ENCODE measurements at regions not wholly inside any gene's neighbourhood (a gene's known extent, or its start where the extent isn't known, plus 50 kb on each side); places are given as distances from the start of the nearest gene placed in this dataset.
"Not testable (repeated sequence)": the region's sequence is repeated elsewhere in the genome, so short reads cannot be mapped to it uniquely, and the experiment has no call there.

DNA sequence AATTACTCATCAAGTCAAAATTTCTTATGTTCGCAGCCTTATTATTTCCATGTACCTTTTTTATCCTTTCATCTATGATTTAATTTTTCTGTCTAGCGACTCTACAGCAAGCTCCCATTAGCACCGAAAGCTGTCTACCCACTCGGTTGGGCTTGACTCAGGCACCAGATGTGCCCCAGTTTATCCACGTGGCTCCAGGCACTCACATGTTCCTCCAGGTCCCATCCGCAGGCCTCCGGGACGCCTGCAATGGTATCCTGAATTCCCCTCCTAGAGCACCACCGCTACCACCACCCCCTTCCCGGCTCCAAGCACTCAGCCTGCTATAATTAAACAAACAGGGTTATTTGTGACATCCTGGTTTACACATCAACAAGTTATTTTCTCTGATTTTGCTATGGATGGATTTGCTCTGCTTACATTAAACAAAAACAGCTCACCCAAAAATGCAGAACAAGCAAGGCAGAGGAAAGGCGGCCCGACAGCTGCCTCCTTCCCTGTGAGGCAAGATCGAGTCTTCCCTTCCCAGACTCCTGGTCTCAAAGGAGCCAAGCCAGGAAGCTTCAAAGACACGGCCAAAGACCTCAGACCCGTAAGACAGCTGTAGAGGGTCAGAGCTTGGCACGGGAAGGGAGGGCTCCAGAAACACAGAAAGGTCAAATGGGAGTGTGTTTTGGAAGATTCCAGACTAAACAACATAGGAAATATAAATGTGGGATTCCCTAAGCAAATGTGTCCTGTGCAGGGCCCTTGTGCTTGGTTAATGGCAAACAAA, 253.8 kb downstream of the TTC8 start:
- DNase-seq, result no peak

DNA sequence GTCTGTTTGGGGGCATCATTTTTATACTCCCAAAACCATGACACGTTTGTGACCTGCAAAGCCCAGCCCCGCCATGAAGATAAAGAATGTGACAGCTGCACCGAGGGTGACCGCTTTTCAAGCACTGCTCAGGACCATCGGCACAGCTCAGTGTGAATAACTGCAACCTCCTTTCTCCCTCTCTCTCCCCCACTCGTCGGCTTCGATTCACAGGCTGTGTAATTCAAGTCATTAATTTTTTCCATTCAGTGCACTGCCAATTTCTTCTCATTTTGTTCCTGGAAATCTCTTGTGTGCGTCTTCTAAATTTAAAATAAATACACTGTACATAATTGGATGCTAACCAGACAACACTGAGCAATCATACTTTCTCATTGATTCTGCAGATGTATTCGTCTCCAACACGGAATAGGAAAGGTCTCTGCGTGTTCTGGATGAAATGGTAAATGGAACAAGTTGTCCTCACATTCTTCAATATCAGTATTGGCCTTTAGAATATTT, 260.8 kb downstream of the TTC8 start:
- DNase-seq, result no peak

DNA sequence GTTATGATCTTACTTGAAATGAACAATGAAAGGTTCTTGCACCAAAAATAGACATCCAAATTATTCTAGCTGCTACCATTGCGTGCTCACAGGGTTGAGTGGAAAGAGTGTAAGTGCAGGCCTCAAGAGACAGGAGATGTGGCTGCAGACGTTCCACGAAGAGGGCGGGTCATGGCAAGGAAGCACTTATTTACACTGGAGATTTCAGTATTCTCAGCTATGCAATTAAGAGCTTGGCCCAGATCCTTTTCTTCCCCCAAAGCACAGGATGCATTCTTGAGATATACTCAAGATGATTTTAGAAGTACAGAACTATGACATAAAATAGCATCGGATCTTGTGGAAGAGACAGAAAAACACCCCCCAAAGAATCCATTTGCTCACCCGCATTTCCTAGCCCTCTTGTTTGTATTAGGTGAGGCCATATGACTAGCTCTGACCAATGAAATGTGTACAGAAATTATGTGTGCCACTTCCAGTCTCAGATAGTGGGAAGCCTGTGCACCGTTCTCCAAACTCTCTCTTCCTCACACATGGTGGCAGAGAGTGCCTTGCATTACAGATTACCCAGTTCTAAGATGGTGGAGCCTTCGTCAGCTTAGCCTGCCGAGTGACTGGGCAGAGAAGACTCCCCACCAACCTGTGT, 261.4 kb downstream of the TTC8 start:
- DNase-seq, result no peak

DNA sequence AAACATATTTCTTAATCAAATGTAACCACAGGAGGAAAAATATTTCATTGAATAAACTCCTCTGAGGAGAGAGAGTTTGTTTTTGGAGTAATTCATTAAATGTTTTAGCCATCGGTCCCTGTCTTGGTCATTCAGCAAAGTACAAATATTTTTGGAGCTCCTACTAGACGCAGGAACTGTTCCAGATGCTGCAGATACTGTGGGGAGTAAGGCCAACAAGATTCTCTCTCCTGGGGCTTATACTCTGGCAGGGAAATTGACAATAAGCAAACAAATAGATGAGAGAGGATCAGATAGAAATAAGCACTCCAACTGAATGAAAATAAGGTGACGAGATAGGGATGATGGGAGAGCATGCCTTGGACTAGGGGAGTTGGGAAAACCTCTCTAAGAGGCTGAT, 264.1 kb downstream of the TTC8 start:
- no peak for DNase-seq

DNA sequence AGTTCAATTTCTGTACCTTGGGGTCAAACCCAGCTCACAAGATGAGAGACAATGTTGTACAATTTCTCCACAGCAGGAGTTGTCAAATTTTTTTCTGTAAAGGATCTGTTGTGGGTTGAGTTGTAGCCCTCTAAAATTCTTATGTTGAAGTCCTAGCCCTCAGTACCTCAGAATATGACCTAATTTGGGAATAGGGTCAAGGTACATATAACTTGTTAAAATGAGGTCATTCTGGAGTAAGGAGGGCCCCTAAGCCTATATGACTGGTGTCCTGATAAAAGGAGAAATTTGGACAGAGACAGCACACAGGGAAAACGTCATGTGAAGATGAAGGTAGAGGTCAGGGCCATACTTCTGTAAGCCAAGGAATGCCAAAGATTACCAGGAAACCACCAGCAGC, 264.9 kb downstream of the TTC8 start:
- no peak for DNase-seq

DNA sequence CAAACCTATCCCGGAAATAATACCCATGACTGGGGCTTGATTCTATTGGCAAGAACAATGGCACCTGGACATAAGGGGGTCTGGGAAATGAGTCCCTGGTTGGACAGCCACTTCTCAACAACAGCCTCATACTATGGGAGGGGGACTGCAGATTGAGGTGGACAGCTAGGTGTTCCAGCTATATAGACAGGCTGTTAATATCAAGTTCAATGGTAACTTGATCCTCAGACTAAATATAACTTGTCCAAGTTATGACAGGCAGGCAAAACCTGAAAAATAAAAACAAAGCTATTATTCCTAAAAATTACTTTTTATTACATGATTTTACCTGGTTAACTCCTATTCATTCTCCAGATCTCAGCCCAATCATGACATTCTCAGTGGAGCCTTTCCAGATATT, 267.3 kb downstream of the TTC8 start:
- DNase-seq, result no peak

DNA sequence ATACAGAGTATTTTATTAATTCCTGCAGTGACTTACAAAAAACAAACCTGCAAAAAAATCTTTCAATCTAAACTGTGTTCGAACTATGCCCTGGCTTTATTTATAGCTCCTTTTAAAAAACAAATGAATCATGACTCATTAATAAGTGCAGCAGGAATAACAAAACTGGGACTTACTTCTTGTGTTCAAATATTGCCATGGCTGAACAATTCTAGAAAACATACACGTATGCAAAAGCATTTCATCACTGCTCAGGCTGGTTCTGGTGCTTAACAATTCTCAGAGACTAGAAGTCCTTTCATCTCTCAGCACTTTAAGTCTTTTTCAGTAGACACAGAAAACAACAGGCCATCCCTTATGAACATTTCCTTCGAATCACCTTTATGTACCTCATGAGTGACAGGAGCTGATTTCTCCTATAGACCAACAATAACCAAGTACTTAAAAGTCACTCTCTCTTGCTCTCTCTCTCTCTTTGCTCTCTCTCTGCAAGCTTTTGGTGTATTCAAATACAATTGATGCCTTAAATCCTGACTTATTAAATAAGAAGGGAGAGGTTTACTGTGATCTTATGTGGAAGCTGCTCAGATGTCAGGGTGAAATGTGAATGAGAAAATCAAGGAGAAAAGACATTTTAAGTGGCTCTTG, 268.8 kb downstream of the TTC8 start:
- no peak for DNase-seq

DNA sequence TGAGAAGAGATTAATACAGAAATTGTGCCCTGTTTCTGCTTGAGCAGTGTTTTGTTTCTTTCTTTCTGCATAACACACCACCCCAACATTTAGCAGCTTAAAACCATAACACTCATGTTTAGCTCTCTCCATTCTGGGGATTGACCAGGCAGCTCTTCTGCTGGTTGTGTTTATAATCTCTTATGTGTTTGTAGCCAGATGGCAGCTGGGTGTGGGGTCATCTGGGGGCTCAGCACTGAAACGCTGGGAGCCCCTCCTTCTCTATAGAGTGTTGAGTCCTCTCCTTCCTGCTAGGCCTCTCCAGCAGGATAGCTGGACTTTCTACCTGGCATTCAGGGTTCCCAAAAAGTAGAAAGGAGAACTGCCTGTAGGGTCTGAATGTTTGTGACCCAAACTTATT, 270.6 kb downstream of the TTC8 start:
- no peak for DNase-seq

DNA sequence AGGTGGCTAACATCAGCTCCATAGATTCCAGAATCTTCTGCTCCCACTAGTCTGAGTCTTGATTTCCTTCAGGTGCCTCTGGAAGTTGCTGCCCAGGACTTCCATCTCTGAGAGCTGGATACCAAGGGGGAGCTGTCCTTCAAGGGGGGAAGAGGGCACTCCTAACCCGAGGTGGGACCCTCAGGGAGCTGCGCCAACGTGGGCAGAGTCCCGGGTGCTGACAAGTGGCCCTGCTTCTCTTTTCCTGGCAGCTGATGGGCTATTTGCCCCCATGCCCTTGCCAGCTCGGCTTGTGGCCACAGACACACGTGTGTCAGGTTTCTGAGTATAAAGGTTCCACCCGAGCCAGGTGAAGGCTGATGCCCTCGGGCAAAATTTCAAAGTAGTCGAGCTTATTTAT, 272.5 kb downstream of the TTC8 start:
- no peak for DNase-seq

DNA sequence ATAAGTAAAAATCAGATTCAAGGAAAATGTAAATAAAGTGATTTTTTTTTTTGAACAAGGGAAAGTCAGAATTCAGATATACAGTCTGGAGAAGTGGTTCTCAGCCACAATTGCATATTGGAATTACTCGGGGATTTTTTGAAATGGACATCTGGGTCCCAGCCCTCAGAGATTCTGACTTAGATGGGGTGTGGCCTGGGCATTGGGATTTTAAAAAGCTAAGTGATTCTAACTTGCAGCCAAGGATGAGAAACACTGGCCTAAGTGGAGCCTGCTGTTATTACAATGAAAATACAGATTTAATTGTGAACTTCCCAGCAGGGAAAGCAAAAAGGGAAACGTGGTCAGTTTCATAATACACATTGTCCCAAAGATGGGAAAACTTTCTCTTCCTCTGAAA, 273.8 kb downstream of the TTC8 start:
- DNase-seq, result no peak

DNA sequence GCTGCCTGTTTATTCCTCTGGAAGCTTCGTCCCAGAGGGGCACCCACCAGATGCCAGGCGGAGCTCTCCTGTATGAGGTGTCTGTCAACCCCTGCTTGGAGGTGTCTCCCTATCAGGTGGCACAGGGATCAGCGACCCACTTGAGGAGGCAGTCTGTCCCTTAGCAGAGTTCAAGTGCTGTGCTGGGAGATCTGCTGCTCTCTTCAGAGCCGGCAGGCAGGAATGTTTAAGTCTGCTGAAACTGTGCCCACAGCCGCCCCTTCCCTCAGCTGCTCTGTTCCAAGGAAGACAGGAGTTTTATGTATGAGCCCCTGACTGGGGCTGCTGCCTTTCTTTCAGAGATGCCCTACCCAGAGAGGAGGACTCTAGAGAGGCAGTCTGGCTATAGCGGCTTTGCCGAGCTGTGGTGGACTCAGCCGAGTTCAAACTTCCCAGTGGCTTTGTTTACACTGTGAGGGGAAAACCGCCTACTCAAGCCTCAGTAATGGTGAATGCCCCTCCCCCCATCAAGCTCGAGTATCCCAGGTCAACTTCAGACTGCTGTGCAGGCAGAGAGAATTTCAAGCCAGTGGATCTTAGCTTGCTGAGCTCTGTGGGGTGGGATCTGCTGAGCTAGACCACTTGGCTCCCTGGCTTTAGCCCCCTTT, 279.8 kb downstream of the TTC8 start:
- DNase-seq, result not testable (repeated sequence)

DNA sequence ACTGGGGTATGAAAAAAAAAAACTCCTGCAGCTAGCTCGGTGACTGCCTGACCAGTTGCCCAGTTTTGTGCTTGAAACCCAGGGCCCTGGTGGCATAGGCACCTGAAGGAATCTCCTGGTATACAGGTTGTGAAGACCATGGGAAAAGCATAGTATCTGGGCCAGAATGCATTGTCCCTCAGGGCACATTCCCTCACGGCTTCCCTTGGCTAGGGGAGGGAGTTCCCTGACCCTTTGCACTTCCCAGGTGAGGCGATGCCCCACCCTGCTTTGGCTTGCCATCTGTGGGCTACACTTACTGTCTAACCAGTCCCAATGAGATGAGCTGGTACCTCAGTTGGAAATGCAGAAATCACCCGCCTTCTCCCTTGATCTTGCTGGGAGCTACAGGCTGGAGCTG, 280.4 kb downstream of the TTC8 start:
- DNase-seq, result not testable (repeated sequence)
